H1 (cell line): ENCODE measurements at regions not wholly inside any gene's neighbourhood (a gene's known extent, or its start where the extent isn't known, plus 50 kb on each side); places are given as distances from the start of the nearest gene placed in this dataset.

ENCODE experiments used
- CTCF ChIA-PET: fragments of 300-600 bp; sonication (Branson Sonifier 250); formaldehyde crosslinking; loops from one replicate; lab custom pipeline; 2021; ENCODE audit not compliant: partially characterized antibody; lab: Charles Lee
- POLR2A ChIA-PET: fragments of 300-600 bp; sonication (Branson Sonifier 250); formaldehyde crosslinking; loops from one replicate; lab custom pipeline; 2021; ENCODE audit warnings: inconsistent platforms; ENCODE audit not compliant: partially characterized antibody; lab: Charles Lee
- DNase-seq, 2 experiments: peaks; one replicate each; pipeline versions ENCODE4 v3.0.0 to v3.0.0-alpha.2; 2010 to 2022; ENCODE audit warnings: low spot score in 2 of 2, low read depth in 1 of 2, mixed read lengths in 1 of 2
- FAIRE-seq: peaks from 2 replicates; lab custom pipeline; 2011; peaks lifted over from hg19 to GRCh38; lab: Jason Lieb, UNC
- H2AFZ ChIP-seq: 2 replicates; pipeline ENCODE4 v1.8.1; 2012; ENCODE audit warnings: low read length, inconsistent platforms
- H2AK5ac ChIP-seq: 2 replicates; pipeline ENCODE4 v1.6.1; 2013; ENCODE audit warnings: low read depth, low read length
- H2BK120ac ChIP-seq: replicated peaks from 2 replicates; pipeline ENCODE3; 2013; ENCODE audit warnings: low read depth, low read length, inconsistent platforms
- H2BK12ac ChIP-seq: 2 replicates; pipeline ENCODE4 v1.6.1; 2013; ENCODE audit warnings: low read depth, low read length
- H2BK15ac ChIP-seq: 2 replicates; pipeline ENCODE4 v1.6.1; 2013; ENCODE audit warnings: low read length
- H2BK20ac ChIP-seq: 2 replicates; pipeline ENCODE4 v1.6.1; 2013; ENCODE audit warnings: low read length
- H2BK5ac ChIP-seq: 2 replicates; pipeline ENCODE4 v1.6.1; 2013; ENCODE audit warnings: low read depth, low read length
- H3K14ac ChIP-seq: 2 replicates; pipeline ENCODE4 v1.6.1; 2013; ENCODE audit warnings: inconsistent platforms; ENCODE audit not compliant: insufficient read length
- H3K18ac ChIP-seq: 2 replicates; pipeline ENCODE4 v1.6.1; 2013; ENCODE audit warnings: low read length; ENCODE audit errors: extremely low read depth
- H3K23ac ChIP-seq: 2 replicates; pipeline ENCODE4 v1.6.1; 2013; ENCODE audit warnings: inconsistent platforms; ENCODE audit not compliant: insufficient read length
- H3K23me2 ChIP-seq: 2 replicates; pipeline ENCODE4 v1.6.1; 2013; ENCODE audit warnings: low read depth, low read length
- H3K27ac ChIP-seq: 2 replicates; pipeline ENCODE4 v1.6.1; 2011; ENCODE audit warnings: low read depth, low read length, inconsistent platforms
- H3K27me3 ChIP-seq, 4 experiments: replicated peaks in 1 of 4; 1 replicate in 1 of 4; 2 replicates in 3 of 4; pipeline versions ENCODE4 v1.6.1 to v1.8.1; 2011 to 2013; ENCODE audit warnings: low read length in 3 of 4, mild to moderate bottlenecking in 3 of 4, inconsistent platforms in 2 of 4, mixed read lengths in 2 of 4, moderate library complexity in 1 of 4; ENCODE audit not compliant: control insufficient read depth in 3 of 4, insufficient read depth in 3 of 4; ENCODE audit errors: extremely low read depth in 1 of 4
- H3K36me3 ChIP-seq, 4 experiments: 2 replicates each; pipeline versions ENCODE4 v1.6.1 to v1.8.1; 2011 to 2013; ENCODE audit warnings: mild to moderate bottlenecking in 4 of 4, low read length in 3 of 4, moderate library complexity in 2 of 4, control low read depth in 1 of 4, inconsistent platforms in 1 of 4; ENCODE audit not compliant: insufficient read depth in 4 of 4, control insufficient read depth in 2 of 4
- H3K4ac ChIP-seq: replicated peaks from 2 replicates; pipeline ENCODE3; 2013; ENCODE audit warnings: low read length, low read depth, mixed read lengths, inconsistent platforms; ENCODE audit not compliant: insufficient read length
- H3K4me1 ChIP-seq, 4 experiments: replicated peaks in 1 of 4; 1 replicate in 1 of 4; 2 replicates in 3 of 4; pipeline versions ENCODE4 v1.6.1 to v1.8.1; 2011 to 2013; ENCODE audit warnings: low read length in 3 of 4, inconsistent platforms in 2 of 4, mixed read lengths in 1 of 4; ENCODE audit not compliant: insufficient read depth in 4 of 4, control insufficient read depth in 3 of 4
- H3K4me2 ChIP-seq, 2 experiments: 2 replicates each; pipeline versions ENCODE4 v1.6.1 to v1.8.1; 2011 to 2013; ENCODE audit warnings: low read depth in 2 of 2, low read length in 2 of 2, control low read depth in 1 of 2, inconsistent platforms in 1 of 2, mild to moderate bottlenecking in 1 of 2; ENCODE audit not compliant: insufficient read depth in 1 of 2
- H3K4me3 ChIP-seq, 4 experiments: fragments of 200-600, 300-600 bp in 1 of 4; sonication (generic), shearing (Covaris generic), sonication (Bioruptor Twin) in 1 of 4; 2 replicates each; pipeline versions ENCODE4 v1.5.1 to v1.8.1; 2011 to 2016; ENCODE audit warnings: low read length in 4 of 4, low read depth in 3 of 4, control low read depth in 2 of 4, inconsistent platforms in 2 of 4, mild to moderate bottlenecking in 2 of 4, mixed read lengths in 1 of 4, moderate library complexity in 1 of 4; ENCODE audit not compliant: insufficient read depth in 2 of 4; ENCODE audit errors: extremely low read depth in 1 of 4
- H3K56ac ChIP-seq: replicated peaks from 2 replicates; pipeline ENCODE3; 2013; ENCODE audit warnings: low read depth, mild to moderate bottlenecking, mixed read lengths, low read length, inconsistent platforms; ENCODE audit not compliant: insufficient read length
- H3K79me1 ChIP-seq: 2 replicates; pipeline ENCODE4 v1.6.1; 2013; ENCODE audit warnings: low read depth, low read length, control low read depth
- H3K79me2 ChIP-seq, 2 experiments: 2 replicates each; pipeline versions ENCODE4 v1.6.1 to v1.8.1; 2012 to 2013; ENCODE audit warnings: low read length in 2 of 2, mild to moderate bottlenecking in 2 of 2, inconsistent platforms in 1 of 2; ENCODE audit not compliant: insufficient read depth in 2 of 2, control insufficient read depth in 1 of 2
- H3K9ac ChIP-seq, 4 experiments: replicated peaks in 1 of 4; 1 replicate in 1 of 4; 2 replicates in 3 of 4; pipeline versions ENCODE4 v1.6.1 to v1.8.1; 2011 to 2013; ENCODE audit warnings: low read depth in 3 of 4, low read length in 3 of 4, control low read depth in 2 of 4, mild to moderate bottlenecking in 2 of 4, moderate library complexity in 2 of 4, inconsistent platforms in 1 of 4; ENCODE audit errors: extremely low read depth in 1 of 4
- H3K9me3 ChIP-seq, 2 experiments: 2 replicates each; pipeline versions ENCODE4 v1.6.1 to v1.8.1; 2012 to 2013; ENCODE audit warnings: mild to moderate bottlenecking in 2 of 2, moderate library complexity in 2 of 2, control low read depth in 1 of 2, inconsistent platforms in 1 of 2, low read depth in 1 of 2, low read length in 1 of 2, mixed read lengths in 1 of 2; ENCODE audit not compliant: insufficient read depth in 2 of 2
- H4K20me1 ChIP-seq, 2 experiments: replicated peaks in 1 of 2; 2 replicates each; pipeline versions ENCODE3 to v1.8.1; 2011 to 2013; ENCODE audit warnings: inconsistent platforms in 2 of 2, low read length in 2 of 2, mild to moderate bottlenecking in 1 of 2; ENCODE audit not compliant: insufficient read depth in 2 of 2, control insufficient read depth in 1 of 2
- H4K5ac ChIP-seq: 2 replicates; pipeline ENCODE4 v1.6.1; 2013; ENCODE audit warnings: low read length, low read depth, mixed read lengths, inconsistent platforms; ENCODE audit not compliant: insufficient read length
- H4K8ac ChIP-seq: 2 replicates; pipeline ENCODE4 v1.8.0; 2013; ENCODE audit warnings: mild to moderate bottlenecking, moderate library complexity, low read length, inconsistent platforms; ENCODE audit not compliant: insufficient read depth; ENCODE audit errors: extremely low read depth
- H4K91ac ChIP-seq: replicated peaks from 2 replicates; pipeline ENCODE3; 2013; ENCODE audit warnings: low read length, mixed read lengths, inconsistent platforms; ENCODE audit not compliant: insufficient read length
- JUND ChIP-seq: IDR thresholded peaks from 2 replicates; pipeline ENCODE4 v1.6.1; 2011; ENCODE audit warnings: mild to moderate bottlenecking, improper control_type of control experiment, low read length
- KDM5A ChIP-seq: fragments of 200-600 bp; IDR thresholded peaks from 2 replicates; pipeline ENCODE4 v1.7.1; 2012; ENCODE audit warnings: mild to moderate bottlenecking, low read length, inconsistent platforms, mixed read lengths
- WGBS, 2 experiments: shearing (Covaris generic) in 1 of 2; methylation state at CpG; one replicate each; pipeline versions ENCODE4 v1.1.6 to v1.1.7; 2013 to 2015; ENCODE audit warnings: low lambda C conversion rate in 2 of 2, mixed read lengths in 2 of 2, inconsistent platforms in 1 of 2, low coverage in 1 of 2, missing lambda C conversion rate in 1 of 2; ENCODE audit not compliant: insufficient replicate concordance in 2 of 2, insufficient coverage in 1 of 2, insufficient read length in 1 of 2; ENCODE audit errors: extremely low coverage in 1 of 2, missing lambda C conversion rate in 1 of 2; 5-methylcytosine and 5-hydroxymethylcytosine counted together

- Histone ChIP-seq H2BK120ac (no peak overlapping the region), H3K4me2 (no peak overlapping the region), H2AK5ac (no peak overlapping the region), H3K9ac (no peak overlapping the region), H3K27me3 (no peaks in the 10 kb centered on the region), H3K14ac (no peak overlapping the region), H3K4me3 (no peak overlapping the region), H3K23ac (no peak overlapping the region), H3K56ac (no peak overlapping the region), H4K20me1 (no peaks in the 10 kb centered on the region), H3K4me1 (no peaks in the 10 kb centered on the region), H2BK15ac (no peak overlapping the region), H2BK20ac (no peak overlapping the region), H2BK5ac (no peak overlapping the region), H3K23me2 (no peaks in the 10 kb centered on the region), H4K91ac (no peak overlapping the region), H3K18ac (no peak overlapping the region), H3K27ac (no peak overlapping the region), H3K4ac (no peak overlapping the region), H2AFZ (no peak overlapping the region), H3K79me2 (no peaks in the 10 kb centered on the region), H3K36me3 (no peaks in the 10 kb centered on the region), H3K79me1 (no peaks in the 10 kb centered on the region), H3K9me3 (peaks cover 0 to 3% of the 10 kb centered on the region in 2 experiments; a peak in 1 of 4 replicates), H2BK12ac (no peak overlapping the region), H4K5ac (no peak overlapping the region), H4K8ac (no peak overlapping the region)
- DNase-seq (no peak), FAIRE-seq (no peak)
- CTCF ChIA-PET = interaction anchor here (2.0 kb wide), 1 partner anchor 224 kb away, joined by 6 read pairs; no protein-coding TSS in a partner anchor
- WGBS, 2 experiments = 91% methylated on average over 6 of the region's 6 CpGs; no CpG with 5 or more reads in 1 of the 2 experiments
- TF ChIP-seq JUND (no peak), KDM5A (no peak)
- POLR2A ChIA-PET = no interaction called here
Measured at GRCh38 chr9:13651969-13652663, 372.6 kb upstream of the MPDZ start.
